Brain microvascular endothelial cell (primary cell): ENCODE measurements at regions not wholly inside any gene's neighbourhood (a gene's known extent, or its start where the extent isn't known, plus 50 kb on each side); places are given as distances from the start of the nearest gene placed in this dataset.

ENCODE experiments used
- DNase-seq: peaks from one replicate; pipeline ENCODE4 v3.0.0-alpha.2; 2020
- H3K27ac ChIP-seq: fragments of 250-450 bp; sonication (Bioruptor Pico); 2 replicates; pipeline ENCODE4 v1.5.1; 2020; ENCODE audit warnings: mild to moderate bottlenecking, moderate library complexity
- H3K27me3 ChIP-seq: fragments of 250-450 bp; sonication (Bioruptor Pico); replicated peaks from 2 replicates; pipeline ENCODE4 v1.5.1; 2020; ENCODE audit warnings: mild to moderate bottlenecking
- H3K36me3 ChIP-seq: fragments of 250-450 bp; sonication (Bioruptor Pico); replicated peaks from 2 replicates; pipeline ENCODE4 v1.5.1; 2020; ENCODE audit warnings: mild to moderate bottlenecking
- H3K4me3 ChIP-seq: 2 replicates; pipeline ENCODE4 v1.5.1; 2011; ENCODE audit warnings: low read depth, mild to moderate bottlenecking, control low read depth, low read length, moderate library complexity
- in situ Hi-C: cut with HindIII; loops from 2 replicates; pipeline ENCODE4 v1.10.0; 2017; ENCODE audit warnings: low sequenced_read_pairs, low pct_ligation_motif_present
- TF ChIP-seq, protein P1 (sequence below): IDR thresholded peaks from 2 replicates; pipeline ENCODE4 v1.5.1; 2011; ENCODE audit warnings: low read depth, mild to moderate bottlenecking, moderate library complexity, low read length, control low read depth, inconsistent platforms; ENCODE audit errors: missing control alignments

DNA sequence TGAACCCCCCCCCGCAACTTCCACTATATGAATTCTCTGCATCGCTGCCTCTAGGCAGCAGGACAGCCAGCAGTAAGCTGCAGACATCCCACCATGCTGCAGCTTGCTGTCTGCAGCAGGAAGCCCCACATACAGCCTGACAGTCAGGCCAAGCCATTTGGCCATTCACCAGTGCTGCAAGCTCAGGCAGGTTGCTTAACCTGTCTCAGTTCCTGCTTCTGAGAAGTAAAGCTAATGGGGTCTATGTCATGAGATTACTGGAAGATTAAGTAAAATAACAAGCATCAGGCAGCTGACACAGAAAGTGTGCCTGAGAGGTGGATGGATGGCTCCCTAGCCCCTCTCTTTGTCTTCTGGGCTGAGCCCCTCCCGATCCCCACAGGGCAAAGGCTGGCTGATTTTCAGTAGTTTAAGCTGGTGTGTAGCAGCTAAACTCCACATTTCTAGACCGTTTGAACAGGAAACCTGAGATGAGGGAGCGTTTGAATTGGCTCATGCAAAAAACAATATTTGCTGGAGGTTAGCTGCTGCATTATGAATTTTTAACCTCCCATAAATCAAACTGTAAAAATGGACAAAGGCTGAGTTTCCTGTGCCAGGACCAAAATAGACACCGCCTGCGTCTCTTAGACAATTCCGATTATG lies 193.8 kb upstream of the ARL4C start:
- H3K27ac ChIP-seq: no peak overlapping the region
- H3K4me3 ChIP-seq: no peak overlapping the region
- TF ChIP-seq, protein P1, sequence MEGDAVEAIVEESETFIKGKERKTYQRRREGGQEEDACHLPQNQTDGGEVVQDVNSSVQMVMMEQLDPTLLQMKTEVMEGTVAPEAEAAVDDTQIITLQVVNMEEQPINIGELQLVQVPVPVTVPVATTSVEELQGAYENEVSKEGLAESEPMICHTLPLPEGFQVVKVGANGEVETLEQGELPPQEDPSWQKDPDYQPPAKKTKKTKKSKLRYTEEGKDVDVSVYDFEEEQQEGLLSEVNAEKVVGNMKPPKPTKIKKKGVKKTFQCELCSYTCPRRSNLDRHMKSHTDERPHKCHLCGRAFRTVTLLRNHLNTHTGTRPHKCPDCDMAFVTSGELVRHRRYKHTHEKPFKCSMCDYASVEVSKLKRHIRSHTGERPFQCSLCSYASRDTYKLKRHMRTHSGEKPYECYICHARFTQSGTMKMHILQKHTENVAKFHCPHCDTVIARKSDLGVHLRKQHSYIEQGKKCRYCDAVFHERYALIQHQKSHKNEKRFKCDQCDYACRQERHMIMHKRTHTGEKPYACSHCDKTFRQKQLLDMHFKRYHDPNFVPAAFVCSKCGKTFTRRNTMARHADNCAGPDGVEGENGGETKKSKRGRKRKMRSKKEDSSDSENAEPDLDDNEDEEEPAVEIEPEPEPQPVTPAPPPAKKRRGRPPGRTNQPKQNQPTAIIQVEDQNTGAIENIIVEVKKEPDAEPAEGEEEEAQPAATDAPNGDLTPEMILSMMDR: no peak
- no peaks in the 10 kb centered on the region for H3K36me3 ChIP-seq
- DNase-seq: no peak
- in situ Hi-C loops: no loop called here
- no peaks in the 10 kb centered on the region for H3K27me3 ChIP-seq

DNA sequence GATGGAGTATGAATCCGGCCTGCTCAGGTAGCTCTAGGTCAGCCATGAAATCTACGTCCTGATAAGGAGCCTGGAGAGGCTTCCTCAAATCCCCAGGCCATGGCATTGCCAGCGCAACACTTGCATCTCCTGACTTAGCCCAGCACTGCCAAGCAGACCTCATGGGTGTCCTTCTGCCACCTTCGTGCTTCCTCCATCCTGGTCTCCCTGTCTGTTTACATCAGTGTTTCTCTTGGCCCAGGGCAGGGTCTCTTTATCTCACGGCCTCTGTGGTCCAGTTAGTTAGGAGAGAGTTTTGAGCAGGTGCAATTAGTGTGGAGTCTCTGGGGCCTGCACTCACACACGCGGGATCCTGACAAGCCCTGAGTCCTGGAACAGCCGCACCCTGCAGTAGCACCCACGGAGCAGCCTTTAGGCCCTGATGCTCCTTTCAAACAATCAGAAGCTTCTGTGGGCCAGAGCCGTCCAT lies 193.1 kb upstream of the ARL4C start:
- Histone ChIP-seq H3K27ac (no peak overlapping the region), H3K4me3 (no peak overlapping the region), H3K27me3 (no peaks in the 10 kb centered on the region), H3K36me3 (no peaks in the 10 kb centered on the region)
- in situ Hi-C loops: no loop called here
- no peak for DNase-seq
- TF ChIP-seq, protein P1: no peak

DNA sequence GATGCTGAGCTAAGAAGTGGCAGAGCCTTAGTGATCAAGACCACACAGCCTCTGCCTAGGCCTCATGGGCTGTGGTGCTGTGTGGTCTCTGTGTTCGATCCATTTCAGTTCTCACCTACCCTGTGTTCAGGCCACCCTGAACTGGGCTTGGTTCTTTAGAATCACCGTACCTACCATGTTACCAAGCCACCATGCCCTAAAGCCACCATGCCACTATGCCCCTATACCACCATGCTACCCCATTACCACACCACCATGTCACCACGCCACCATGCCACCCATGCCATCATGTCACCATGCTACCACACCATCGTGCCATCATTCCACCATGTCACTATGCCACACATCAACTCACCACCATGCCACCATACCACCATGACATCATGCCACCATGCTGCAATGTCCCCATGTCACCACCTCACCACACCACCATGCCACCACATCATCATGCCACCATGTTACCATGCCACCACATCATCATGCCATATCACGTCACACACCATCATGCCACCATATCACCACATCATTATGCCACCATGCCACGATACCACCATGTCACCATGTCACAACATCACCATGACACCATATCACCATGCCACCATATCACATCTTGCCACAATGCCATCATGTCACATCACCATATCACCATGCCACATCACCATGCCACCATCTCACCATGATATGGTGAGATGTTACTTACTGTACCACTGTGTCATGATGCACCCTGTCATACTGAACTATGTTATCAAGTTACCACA lies 191.0 kb upstream of the ARL4C start:
- Histone ChIP-seq H3K27ac (no peak overlapping the region), H3K36me3 (no peaks in the 10 kb centered on the region), H3K27me3 (no peaks in the 10 kb centered on the region), H3K4me3 (no peak overlapping the region)
- TF ChIP-seq, protein P1: no peak
- no peak for DNase-seq
- in situ Hi-C loops: no loop called here

DNA sequence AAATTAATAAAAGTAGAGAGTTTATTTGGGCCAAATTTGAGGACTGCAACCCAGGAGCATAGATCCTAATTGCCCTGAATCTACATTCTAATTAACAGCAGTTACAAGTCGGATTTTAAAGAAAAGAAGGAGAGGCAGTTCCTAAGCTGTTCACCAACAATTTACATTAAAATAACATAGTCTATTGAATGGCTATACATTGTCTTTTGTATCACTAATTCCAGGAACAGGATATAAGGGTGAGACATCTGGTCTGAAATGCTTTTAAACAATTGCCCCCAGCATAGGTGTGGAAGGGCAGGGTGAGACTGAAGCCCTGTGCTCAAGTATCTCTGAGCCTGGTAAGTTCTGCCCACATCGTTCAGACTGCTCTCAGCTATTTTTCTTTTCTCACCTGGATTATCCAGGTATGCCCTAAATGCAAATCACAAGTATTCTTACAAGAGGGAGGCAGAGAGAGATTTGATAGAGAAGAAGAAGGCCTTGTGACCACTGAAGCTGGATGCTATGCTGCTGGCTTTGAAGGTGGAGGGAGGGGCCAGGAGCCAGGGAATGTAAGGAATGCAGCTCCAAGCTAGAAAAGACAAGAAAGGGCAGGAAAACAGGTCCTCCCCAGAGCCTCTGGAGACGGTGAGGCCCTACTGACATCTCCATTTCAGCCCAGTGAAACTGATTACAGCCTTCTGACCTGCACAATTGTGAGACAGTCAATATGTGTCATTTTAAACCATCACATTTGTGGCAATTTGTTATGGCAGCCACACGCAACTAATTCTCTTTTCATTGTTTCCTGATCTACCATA lies 189.4 kb upstream of the ARL4C start:
- no peak overlapping the region for H3K27ac ChIP-seq
- in situ Hi-C loops: no loop called here

DNA sequence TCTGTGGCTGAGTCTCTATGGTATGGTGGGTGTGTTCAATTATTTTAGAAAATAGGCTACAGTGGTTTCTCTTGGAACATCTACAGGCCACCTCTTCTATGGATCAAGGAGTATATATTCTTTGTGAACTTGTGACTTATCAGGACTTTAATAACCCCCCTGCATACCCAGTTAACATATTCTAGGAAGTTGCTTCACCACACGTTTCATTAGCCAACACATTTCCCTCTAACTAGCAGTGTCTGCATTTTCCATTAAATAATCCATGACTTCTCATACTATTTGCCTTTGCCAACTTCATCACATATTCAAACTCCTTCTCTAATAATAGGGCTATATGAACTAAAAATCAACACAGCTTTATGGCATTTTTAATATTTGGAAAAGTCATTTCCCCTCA lies 187.6 kb upstream of the ARL4C start:
- Histone ChIP-seq H3K36me3 (no peaks in the 10 kb centered on the region), H3K4me3 (no peak overlapping the region), H3K27ac (no peak overlapping the region), H3K27me3 (no peaks in the 10 kb centered on the region)
- in situ Hi-C loops: no loop called here
- no peak for DNase-seq
- TF ChIP-seq, protein P1: no peak

More for the DNA sequence above, 189.4 kb upstream of the ARL4C start:
- DNase-seq: no peak
- H3K36me3 ChIP-seq: no peaks in the 10 kb centered on the region
- H3K4me3 ChIP-seq: no peak overlapping the region
- no peaks in the 10 kb centered on the region for H3K27me3 ChIP-seq
- TF ChIP-seq, protein P1: no peak
